Activated naive CD4-positive, alpha-beta T cell treated with anti-CD3 and anti-CD28 coated beads, Interleukin-2, amount 50 U/mL, for 24 hours (primary cell): ENCODE measurements at regions not wholly inside any gene's neighbourhood (a gene's known extent, or its start where the extent isn't known, plus 50 kb on each side); places are given as distances from the start of the nearest gene placed in this dataset.
"Not testable (repeated sequence)": the region's sequence is repeated elsewhere in the genome, so short reads cannot be mapped to it uniquely, and the experiment has no call there.

Source experiments
- H3K27ac Mint-ChIP-seq: one replicate; pipeline ENCODE4 v1.8.0; 2021; ENCODE audit warnings: mild to moderate bottlenecking, mixed read lengths
- H3K27me3 Mint-ChIP-seq: one replicate; pipeline ENCODE4 v1.8.0; 2021; ENCODE audit warnings: mixed read lengths
- H3K36me3 Mint-ChIP-seq: one replicate; pipeline ENCODE4 v1.8.0; 2021; ENCODE audit warnings: mixed read lengths
- H3K4me1 Mint-ChIP-seq: one replicate; pipeline ENCODE4 v1.8.0; 2021; ENCODE audit warnings: mixed read lengths
- H3K4me3 Mint-ChIP-seq: one replicate; pipeline ENCODE4 v1.8.0; 2021; ENCODE audit warnings: mild to moderate bottlenecking, mixed read lengths
- H3K9me3 Mint-ChIP-seq: one replicate; pipeline ENCODE4 v1.8.0; 2021; ENCODE audit warnings: mixed read lengths

- no peaks in the 10 kb centered on the region for H3K9me3 Mint-ChIP-seq
- H3K27ac Mint-ChIP-seq, result no peak overlapping the region
- no peaks in the 10 kb centered on the region for H3K27me3 Mint-ChIP-seq
- no peak overlapping the region for H3K4me3 Mint-ChIP-seq
- H3K4me1 Mint-ChIP-seq, result peaks cover 5% of the 10 kb centered on the region
- peaks cover 5% of the 10 kb centered on the region for H3K36me3 Mint-ChIP-seq
These were observed 141.7 kb upstream of the LRIG1 start for GRCh38 chr3:66642484-66642883.

GRCh38 chr3:66644549-66644948 is 143.7 kb upstream of the LRIG1 start:
- Mint-ChIP-seq H3K9me3 (no peaks in the 10 kb centered on the region), H3K27me3 (no peaks in the 10 kb centered on the region), H3K27ac (no peak overlapping the region), H3K4me1 (no peaks in the 10 kb centered on the region), H3K36me3 (peaks cover 5% of the 10 kb centered on the region), H3K4me3 (no peak overlapping the region)

GRCh38 chr3:66648975-66649374 is 148.2 kb upstream of the LRIG1 start:
- Mint-ChIP-seq H3K27me3 (no peaks in the 10 kb centered on the region), H3K4me1 (no peaks in the 10 kb centered on the region), H3K27ac (no peak overlapping the region), H3K9me3 (no peaks in the 10 kb centered on the region), H3K4me3 (no peak overlapping the region), H3K36me3 (peaks cover 5% of the 10 kb centered on the region)

- not testable (repeated sequence) for H3K36me3 Mint-ChIP-seq, H3K27ac Mint-ChIP-seq, H3K9me3 Mint-ChIP-seq, H3K4me3 Mint-ChIP-seq, H3K4me1 Mint-ChIP-seq, H3K27me3 Mint-ChIP-seq
These were observed 150.7 kb upstream of the LRIG1 start for GRCh38 chr3:66651520-66651919.

GRCh38 chr3:66652100-66652499 is 151.3 kb upstream of the LRIG1 start:
- not testable (repeated sequence) for H3K4me3 Mint-ChIP-seq, H3K36me3 Mint-ChIP-seq, H3K27me3 Mint-ChIP-seq, H3K4me1 Mint-ChIP-seq, H3K9me3 Mint-ChIP-seq, H3K27ac Mint-ChIP-seq

- H3K9me3 Mint-ChIP-seq, result no peaks in the 10 kb centered on the region
- no peaks in the 10 kb centered on the region for H3K4me1 Mint-ChIP-seq
- no peak overlapping the region for H3K4me3 Mint-ChIP-seq
- no peak overlapping the region for H3K27ac Mint-ChIP-seq
- no peaks in the 10 kb centered on the region for H3K27me3 Mint-ChIP-seq
- H3K36me3 Mint-ChIP-seq, result no peaks in the 10 kb centered on the region
These were observed 154.2 kb upstream of the LRIG1 start for GRCh38 chr3:66655044-66655443.

- no peaks in the 10 kb centered on the region for H3K27me3 Mint-ChIP-seq
- H3K4me1 Mint-ChIP-seq, result no peaks in the 10 kb centered on the region
- H3K9me3 Mint-ChIP-seq, result no peaks in the 10 kb centered on the region
- no peaks in the 10 kb centered on the region for H3K36me3 Mint-ChIP-seq
- H3K4me3 Mint-ChIP-seq, result no peak overlapping the region
- H3K27ac Mint-ChIP-seq, result no peak overlapping the region
These were observed 154.8 kb upstream of the LRIG1 start for GRCh38 chr3:66655671-66656070.

- Mint-ChIP-seq H3K27me3 (no peaks in the 10 kb centered on the region), H3K27ac (no peak overlapping the region)
These were observed 155.8 kb upstream of the LRIG1 start for GRCh38 chr3:66656609-66657008.

GRCh38 chr3:66659056-66659455 is 158.2 kb upstream of the LRIG1 start:
- H3K9me3 Mint-ChIP-seq, result no peaks in the 10 kb centered on the region
- H3K27me3 Mint-ChIP-seq, result no peaks in the 10 kb centered on the region
- no peak overlapping the region for H3K27ac Mint-ChIP-seq
- no peaks in the 10 kb centered on the region for H3K36me3 Mint-ChIP-seq
- no peaks in the 10 kb centered on the region for H3K4me1 Mint-ChIP-seq
- no peak overlapping the region for H3K4me3 Mint-ChIP-seq

More at GRCh38 chr3:66656609-66657008, 155.8 kb upstream of the LRIG1 start:
- Mint-ChIP-seq H3K4me3 (no peak overlapping the region), H3K9me3 (no peaks in the 10 kb centered on the region), H3K36me3 (no peaks in the 10 kb centered on the region), H3K4me1 (no peaks in the 10 kb centered on the region)

GRCh38 chr3:66661628-66662027 is 160.8 kb upstream of the LRIG1 start:
- no peaks in the 10 kb centered on the region for H3K9me3 Mint-ChIP-seq
- no peak overlapping the region for H3K4me3 Mint-ChIP-seq
- no peak overlapping the region for H3K27ac Mint-ChIP-seq

GRCh38 chr3:66662894-66663293 is 162.1 kb upstream of the LRIG1 start:
- H3K4me1 Mint-ChIP-seq, result no peaks in the 10 kb centered on the region
- no peaks in the 10 kb centered on the region for H3K27me3 Mint-ChIP-seq
- no peaks in the 10 kb centered on the region for H3K36me3 Mint-ChIP-seq
- no peak overlapping the region for H3K27ac Mint-ChIP-seq
- no peaks in the 10 kb centered on the region for H3K9me3 Mint-ChIP-seq
- H3K4me3 Mint-ChIP-seq, result no peak overlapping the region

More at GRCh38 chr3:66661628-66662027, 160.8 kb upstream of the LRIG1 start:
- H3K4me1 Mint-ChIP-seq, result no peaks in the 10 kb centered on the region
- H3K36me3 Mint-ChIP-seq, result no peaks in the 10 kb centered on the region
- no peaks in the 10 kb centered on the region for H3K27me3 Mint-ChIP-seq

GRCh38 chr3:66665021-66665695 is 164.3 kb upstream of the LRIG1 start:
- Mint-ChIP-seq H3K27ac (no peak overlapping the region), H3K9me3 (no peaks in the 10 kb centered on the region), H3K4me1 (no peaks in the 10 kb centered on the region), H3K4me3 (no peak overlapping the region), H3K36me3 (no peaks in the 10 kb centered on the region), H3K27me3 (no peaks in the 10 kb centered on the region)

- Mint-ChIP-seq H3K27ac (no peak overlapping the region), H3K36me3 (no peaks in the 10 kb centered on the region), H3K27me3 (no peaks in the 10 kb centered on the region), H3K4me1 (no peaks in the 10 kb centered on the region), H3K4me3 (no peak overlapping the region), H3K9me3 (no peaks in the 10 kb centered on the region)
These were observed 165.5 kb upstream of the LRIG1 start for GRCh38 chr3:66666362-66666761.

GRCh38 chr3:66667263-66667662 is 166.4 kb upstream of the LRIG1 start:
- Mint-ChIP-seq H3K4me1 (no peaks in the 10 kb centered on the region), H3K27me3 (no peaks in the 10 kb centered on the region), H3K36me3 (no peaks in the 10 kb centered on the region), H3K9me3 (no peaks in the 10 kb centered on the region), H3K4me3 (no peak overlapping the region), H3K27ac (no peak overlapping the region)

GRCh38 chr3:66671291-66671690 is 170.5 kb upstream of the LRIG1 start:
- H3K27ac Mint-ChIP-seq, result no peak overlapping the region
- H3K27me3 Mint-ChIP-seq, result no peaks in the 10 kb centered on the region

GRCh38 chr3:66672830-66673229 is 172.0 kb upstream of the LRIG1 start:
- no peaks in the 10 kb centered on the region for H3K4me1 Mint-ChIP-seq
- H3K4me3 Mint-ChIP-seq, result no peak overlapping the region
- no peaks in the 10 kb centered on the region for H3K27me3 Mint-ChIP-seq
- H3K9me3 Mint-ChIP-seq, result no peaks in the 10 kb centered on the region
- H3K27ac Mint-ChIP-seq, result no peak overlapping the region
- no peaks in the 10 kb centered on the region for H3K36me3 Mint-ChIP-seq

More at GRCh38 chr3:66671291-66671690, 170.5 kb upstream of the LRIG1 start:
- Mint-ChIP-seq H3K9me3 (no peaks in the 10 kb centered on the region), H3K4me1 (no peaks in the 10 kb centered on the region), H3K36me3 (no peaks in the 10 kb centered on the region), H3K4me3 (no peak overlapping the region)

- H3K4me3 Mint-ChIP-seq, result no peak overlapping the region
- H3K36me3 Mint-ChIP-seq, result no peaks in the 10 kb centered on the region
- no peaks in the 10 kb centered on the region for H3K27me3 Mint-ChIP-seq
- H3K4me1 Mint-ChIP-seq, result no peaks in the 10 kb centered on the region
- no peak overlapping the region for H3K27ac Mint-ChIP-seq
- no peaks in the 10 kb centered on the region for H3K9me3 Mint-ChIP-seq
These were observed 172.5 kb upstream of the LRIG1 start for GRCh38 chr3:66673293-66673692.
